Heart left ventricle (tissue), 16 donors: ENCODE measurements at regions not wholly inside any gene's neighbourhood (a gene's known extent, or its start where the extent isn't known, plus 50 kb on each side); places are given as distances from the start of the nearest gene placed in this dataset.

Source experiments
- ATAC-seq, 4 donors: fragments of 200-7000 bp; cut with Tn5 transposase; one replicate each; pipeline ENCODE4 v1.9.1; 2020 to 2022; ENCODE audit warnings: moderate library complexity in 4 of 4, mild to moderate bottlenecking in 3 of 4, moderate number of reproducible peaks in 1 of 4
- DNase-seq, 5 donors: peaks; one replicate each; pipeline ENCODE4 v3.0.0-alpha.2; 2020
- H3K27ac ChIP-seq, 12 donors: fragments of 200-600 bp; sonication (generic) in 4 of 12; one replicate each; pipeline versions ENCODE4 v1.5.0 to v1.8.0; 2016 to 2022; ENCODE audit warnings: mild to moderate bottlenecking in 2 of 12
- H3K27me3 ChIP-seq, 9 donors: fragments of 200-600 bp; sonication (generic) in 2 of 9; one replicate each; pipeline versions ENCODE4 v1.5.1 to v1.8.0; 2016 to 2022; ENCODE audit warnings: mild to moderate bottlenecking in 3 of 9
- H3K36me3 ChIP-seq, 9 donors: fragments of 200-600 bp; sonication (generic) in 2 of 9; one replicate each; pipeline versions ENCODE4 v1.5.0 to v1.8.0; 2018 to 2022; ENCODE audit warnings: mild to moderate bottlenecking in 2 of 9
- H3K4me1 ChIP-seq, 12 donors: fragments of 200-600 bp; sonication (generic) in 4 of 12; one replicate each; pipeline versions ENCODE4 v1.5.0 to v1.8.0; 2016 to 2022; ENCODE audit warnings: mild to moderate bottlenecking in 3 of 12
- H3K4me3 ChIP-seq, 12 donors: fragments of 200-600 bp; sonication (generic) in 4 of 12; one replicate each; pipeline versions ENCODE4 v1.5.0 to v1.8.0; 2017 to 2022; ENCODE audit warnings: mild to moderate bottlenecking in 9 of 12, moderate library complexity in 4 of 12
- H3K9me3 ChIP-seq, 12 donors: fragments of 200-600 bp; sonication (generic) in 4 of 12; one replicate each; pipeline versions ENCODE4 v1.5.0 to v1.8.0; 2016 to 2022; ENCODE audit warnings: mild to moderate bottlenecking in 1 of 12
- POLR2A ChIP-seq, 2 donors: fragments of 450-650 bp; IDR thresholded peaks; one replicate each; pipeline ENCODE4 v1.6.1; 2017; ENCODE audit warnings: antibody characterized with exemption in 2 of 2, mild to moderate bottlenecking in 2 of 2, moderate library complexity in 2 of 2
- WGBS, 4 donors: extraction: QIAGEN DNeasy Blood & Tissue Kit in 2 of 4; methylation state at CpG; one replicate each; pipeline versions ENCODE4 v1.1.5 to v1.1.7; 2013 to 2018; 5-methylcytosine and 5-hydroxymethylcytosine counted together
- intact Hi-C, 10 donors: fragments of 100-400 bp; cut with DNase I; formaldehyde crosslinking; loops; one replicate each; pipeline versions ENCODE4 v1.11.1 to v1.14.2; 2022
- TF ChIP-seq, protein P1 (sequence below), 12 donors: fragments of 200-600 bp; sonication (generic) in 4 of 12; IDR thresholded peaks; one replicate each; pipeline versions ENCODE4 v1.5.0 to v1.8.0; 2018 to 2022; ENCODE audit warnings: antibody characterized with exemption in 12 of 12, mild to moderate bottlenecking in 5 of 12
- donor health status: ischemic (EF 13 %, LVEDD 7.1; RV severe dilation, severe dysfunction).
- donor health status: healthy with polysubstance abuse.
- donor health status: DM: no; HTN: yes; CAD: no.
- donor health status: DM: no; HTN: no; CAD: no.
- donor health status: ischemic (EF 25% LVEDD 6.9; RV normal size, moderate dysfunction).
- donor health status: ischemic (EF 25% LVEDD 5.7; RV mildly dilated, moderate dysfunction).
- donor health status: healthy.
- donor health status: DM: yes; HTN: yes; CAD: no.
- donor health status: ischemic (EF 35%, LVEDD 5.7; RV mildly dilated, moderate dysfunction).
- donor health status: nonischemic (EF 11% LVEDD 7.7; RV severe dilation, severe dysfunction).
- donor health status: DM: yes; HTN: yes; CAD: no.
- donor health status: PGD.
- donor health status: ischemic (EF 29% LVEDD 5.4; RV normal size, mild dysfunction).
- donor health status: nonischemic (EF 23%, LVEDD 6.1; RV moderate dilation, normal function).

DNA sequence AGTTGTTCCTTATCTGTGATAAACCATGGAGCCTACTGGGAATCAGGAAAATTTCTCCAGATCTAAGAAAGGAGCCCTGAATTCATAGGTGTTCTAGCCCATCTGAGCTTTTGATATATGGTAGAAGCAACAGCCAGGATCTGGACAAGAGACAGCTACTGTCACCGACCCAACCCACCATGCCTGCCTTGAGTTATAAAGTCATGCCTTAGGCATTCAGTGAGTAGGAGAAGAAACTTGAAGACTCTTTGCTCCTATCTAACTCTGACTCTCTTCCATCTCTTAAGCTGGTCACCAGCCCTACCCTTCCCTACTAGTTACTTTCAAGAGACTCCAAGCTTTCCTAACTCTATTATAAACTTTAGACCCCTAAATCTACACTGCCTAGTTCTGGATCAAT is 83.9 kb upstream of the FAM9B start:
- no peak for ATAC-seq
- Histone ChIP-seq H3K27me3 (peaks cover 0 to 13% (median 0%) of the 10 kb centered on the region in 9 donors), H3K36me3 (no peaks in the 10 kb centered on the region), H3K4me3 (no peak overlapping the region), H3K9me3 (no peaks in the 10 kb centered on the region), H3K4me1 (no peaks in the 10 kb centered on the region), H3K27ac (no peak overlapping the region)
- TF ChIP-seq, protein P1, sequence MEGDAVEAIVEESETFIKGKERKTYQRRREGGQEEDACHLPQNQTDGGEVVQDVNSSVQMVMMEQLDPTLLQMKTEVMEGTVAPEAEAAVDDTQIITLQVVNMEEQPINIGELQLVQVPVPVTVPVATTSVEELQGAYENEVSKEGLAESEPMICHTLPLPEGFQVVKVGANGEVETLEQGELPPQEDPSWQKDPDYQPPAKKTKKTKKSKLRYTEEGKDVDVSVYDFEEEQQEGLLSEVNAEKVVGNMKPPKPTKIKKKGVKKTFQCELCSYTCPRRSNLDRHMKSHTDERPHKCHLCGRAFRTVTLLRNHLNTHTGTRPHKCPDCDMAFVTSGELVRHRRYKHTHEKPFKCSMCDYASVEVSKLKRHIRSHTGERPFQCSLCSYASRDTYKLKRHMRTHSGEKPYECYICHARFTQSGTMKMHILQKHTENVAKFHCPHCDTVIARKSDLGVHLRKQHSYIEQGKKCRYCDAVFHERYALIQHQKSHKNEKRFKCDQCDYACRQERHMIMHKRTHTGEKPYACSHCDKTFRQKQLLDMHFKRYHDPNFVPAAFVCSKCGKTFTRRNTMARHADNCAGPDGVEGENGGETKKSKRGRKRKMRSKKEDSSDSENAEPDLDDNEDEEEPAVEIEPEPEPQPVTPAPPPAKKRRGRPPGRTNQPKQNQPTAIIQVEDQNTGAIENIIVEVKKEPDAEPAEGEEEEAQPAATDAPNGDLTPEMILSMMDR (IDR thresholded peaks at IDR 0.05), result no peak
- TF ChIP-seq POLR2A (IDR thresholded peaks at IDR 0.05), result no peak
- WGBS, 4 donors, result 74 to 88% (median 84%) methylated on average over 1 of the region's 1 CpG
- DNase-seq, result no peak
- intact Hi-C loops, result no loop called here

DNA sequence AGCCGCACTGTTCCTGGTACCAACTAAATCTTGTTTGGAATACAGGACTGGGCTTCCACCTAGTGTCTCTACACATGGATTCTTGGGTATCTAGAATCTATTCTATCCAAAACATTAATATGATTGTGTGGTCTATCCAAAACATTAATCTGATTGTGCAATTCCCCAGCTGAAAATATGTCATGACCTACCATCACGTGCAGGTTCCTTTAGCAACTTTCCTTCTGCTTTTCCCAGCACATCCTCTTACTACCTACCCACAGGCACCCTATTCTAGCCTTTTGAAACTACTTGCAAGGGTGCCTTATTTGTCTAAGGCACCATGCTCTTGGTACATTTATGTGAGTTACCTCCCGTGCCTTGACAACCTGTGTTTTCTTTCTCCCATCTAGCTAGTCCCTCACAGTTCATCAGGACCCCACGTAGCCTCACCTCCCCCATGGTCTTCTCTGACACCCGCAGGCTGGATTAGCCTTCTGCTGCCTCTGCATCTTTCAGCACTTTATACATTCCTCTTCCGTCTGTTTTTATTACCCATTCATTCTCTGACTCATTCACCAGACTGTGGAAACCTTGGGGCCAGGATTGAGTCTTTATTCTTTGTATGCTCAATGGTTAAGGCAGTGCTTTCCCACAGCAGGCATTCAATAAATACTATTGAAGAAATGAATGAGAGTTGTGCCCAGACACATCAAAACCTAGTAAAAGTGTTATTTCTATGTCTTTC is 88.8 kb upstream of the FAM9B start:
- Histone ChIP-seq H3K9me3 (no peaks in the 10 kb centered on the region), H3K36me3 (no peaks in the 10 kb centered on the region), H3K27ac (no peak overlapping the region), H3K27me3 (peaks cover 0 to 9% (median 0%) of the 10 kb centered on the region in 9 donors), H3K4me3 (no peak overlapping the region), H3K4me1 (no peaks in the 10 kb centered on the region)
- ATAC-seq (no peak), DNase-seq (no peak)
- WGBS, 4 donors, result 72 to 84% (median 78%) methylated on average over 6 of the region's 6 CpGs
- intact Hi-C loops, result loop anchor here in 1 of 10 donors (10.0 kb wide), 1 partner anchor 862 kb away; no protein-coding TSS in a partner anchor
- TF ChIP-seq, protein P1 (IDR thresholded peaks at IDR 0.05), result no peak
- no peak for TF ChIP-seq POLR2A (IDR thresholded peaks at IDR 0.05)

DNA sequence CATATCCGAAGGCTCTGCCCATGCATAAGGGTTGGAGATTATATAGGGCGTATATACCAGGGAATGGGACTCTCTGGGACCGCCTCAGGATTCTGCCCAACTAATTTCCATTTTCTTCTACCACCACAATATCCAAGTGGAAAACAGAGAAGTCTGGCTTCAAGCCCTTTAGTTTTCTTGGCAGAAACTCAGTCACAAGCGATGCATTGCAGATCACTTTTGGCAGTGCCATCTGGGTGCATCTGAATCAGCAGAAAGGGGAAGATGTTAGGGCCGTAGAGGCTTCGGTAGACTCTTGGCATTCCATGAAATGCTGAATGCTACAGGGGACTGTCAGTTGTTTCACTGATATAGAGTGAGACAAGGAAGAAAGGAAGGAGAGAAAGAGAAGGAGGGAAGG is 94.1 kb upstream of the FAM9B start:
- WGBS, 4 donors, result 81 to 92% (median 88%) methylated on average over 6 of the region's 6 CpGs
- H3K4me1 ChIP-seq, result no peaks in the 10 kb centered on the region
- no peak overlapping the region for H3K27ac ChIP-seq
- no peaks in the 10 kb centered on the region for H3K9me3 ChIP-seq
- no peak overlapping the region for H3K4me3 ChIP-seq
- intact Hi-C loops, result loop anchor here in 1 of 10 donors (10.0 kb wide), 1 partner anchor 857 kb away; no protein-coding TSS in a partner anchor
- no peaks in the 10 kb centered on the region for H3K36me3 ChIP-seq
- H3K27me3 ChIP-seq, result no peaks in the 10 kb centered on the region
- ATAC-seq, result no peak
- no peak for DNase-seq
- no peak for TF ChIP-seq POLR2A (IDR thresholded peaks at IDR 0.05)
- TF ChIP-seq, protein P1 (IDR thresholded peaks at IDR 0.05), result no peak

GRCh38 chrX:9130031-9130430 is 96.1 kb upstream of the FAM9B start:
- no peak for ATAC-seq
- TF ChIP-seq, protein P1 (IDR thresholded peaks at IDR 0.05), result no peak
- no peak for TF ChIP-seq POLR2A (IDR thresholded peaks at IDR 0.05)

More at GRCh38 chrX:9130031-9130430, 96.1 kb upstream of the FAM9B start:
- WGBS, 4 donors, result 74 to 84% (median 82%) methylated on average over 8 of the region's 8 CpGs
- H3K4me3 ChIP-seq, result no peak overlapping the region
- H3K27ac ChIP-seq, result no peak overlapping the region
- no peak for DNase-seq
- H3K9me3 ChIP-seq, result no peaks in the 10 kb centered on the region
- intact Hi-C loops, result no loop called here
- no peaks in the 10 kb centered on the region for H3K27me3 ChIP-seq
- no peaks in the 10 kb centered on the region for H3K4me1 ChIP-seq
- no peaks in the 10 kb centered on the region for H3K36me3 ChIP-seq
